Left renal pelvis (tissue), 4 donors: ENCODE measurements at regions not wholly inside any gene's neighbourhood (a gene's known extent, or its start where the extent isn't known, plus 50 kb on each side); places are given as distances from the start of the nearest gene placed in this dataset.
"Not testable (repeated sequence)": the region's sequence is repeated elsewhere in the genome, so short reads cannot be mapped to it uniquely, and the experiment has no call there.

Source experiments
- DNase-seq, 4 donors: peaks; one replicate each; pipeline ENCODE4 v3.0.0-alpha.2; 2013; ENCODE audit warnings: low read depth in 4 of 4, low spot score in 3 of 4

- no peak for DNase-seq
Measured at GRCh38 chr1:116291024-116291423, 82.0 kb upstream of the ATP1A1 start.

- DNase-seq: no peak
Measured at GRCh38 chr1:116292929-116293725, 79.9 kb upstream of the ATP1A1 start.

GRCh38 chr1:116297495-116298212, 75.4 kb upstream of the ATP1A1 start:
- no peak for DNase-seq

- DNase-seq: not testable (repeated sequence)
Measured at GRCh38 chr1:116298213-116298579, 74.8 kb upstream of the ATP1A1 start.

GRCh38 chr1:116298746-116299145, 74.3 kb upstream of the ATP1A1 start:
- no peak for DNase-seq

GRCh38 chr1:116299248-116299647, 73.8 kb upstream of the ATP1A1 start:
- DNase-seq: no peak

- no peak for DNase-seq
Measured at GRCh38 chr1:116302281-116302680, 70.8 kb upstream of the ATP1A1 start.

- no peak for DNase-seq
Measured at GRCh38 chr1:116306102-116306501, 66.9 kb upstream of the ATP1A1 start.

GRCh38 chr1:116306840-116307442, 66.1 kb upstream of the ATP1A1 start:
- no peak for DNase-seq

GRCh38 chr1:116308276-116308675, 64.8 kb upstream of the ATP1A1 start:
- DNase-seq: no peak

GRCh38 chr1:116309090-116309870, 63.8 kb upstream of the ATP1A1 start:
- no peak for DNase-seq

- DNase-seq: no peak
Measured at GRCh38 chr1:116310180-116310579, 62.9 kb upstream of the ATP1A1 start.

GRCh38 chr1:116311193-116311592, 61.9 kb upstream of the ATP1A1 start:
- DNase-seq: no peak

- no peak for DNase-seq
Measured at GRCh38 chr1:116311756-116312680, 61.0 kb upstream of the ATP1A1 start.

GRCh38 chr1:116312681-116313069, 60.4 kb upstream of the ATP1A1 start:
- DNase-seq: no peak

GRCh38 chr1:116313776-116314175, 59.3 kb upstream of the ATP1A1 start:
- no peak for DNase-seq

GRCh38 chr1:116314305-116314919, 58.6 kb upstream of the ATP1A1 start:
- DNase-seq: no peak

GRCh38 chr1:116316373-116316772, 56.7 kb upstream of the ATP1A1 start:
- DNase-seq: no peak

- DNase-seq: no peak
Measured at GRCh38 chr1:116318897-116319296, 54.1 kb upstream of the ATP1A1 start.

- no peak for DNase-seq
Measured at GRCh38 chr1:116320874-116321273, 52.2 kb upstream of the ATP1A1 start.
